Left renal pelvis (tissue), 4 donors: ENCODE measurements at regions not wholly inside any gene's neighbourhood (a gene's known extent, or its start where the extent isn't known, plus 50 kb on each side); places are given as distances from the start of the nearest gene placed in this dataset.
"Not testable (repeated sequence)": the region's sequence is repeated elsewhere in the genome, so short reads cannot be mapped to it uniquely, and the experiment has no call there.

Experiments used
- DNase-seq, 4 donors: peaks; one replicate each; pipeline ENCODE4 v3.0.0-alpha.2; 2013; ENCODE audit warnings: low read depth in 4 of 4, low spot score in 3 of 4

- DNase-seq: no peak
Measured at GRCh38 chr18:1392865-1393734, 488.4 kb downstream of the ADCYAP1 start.

GRCh38 chr18:1393929-1394328 is 489.3 kb downstream of the ADCYAP1 start:
- DNase-seq: no peak

GRCh38 chr18:1394426-1394825 is 489.8 kb downstream of the ADCYAP1 start:
- DNase-seq: no peak

GRCh38 chr18:1394966-1395365 is 490.3 kb downstream of the ADCYAP1 start:
- DNase-seq: no peak

- DNase-seq: no peak
Measured at GRCh38 chr18:1408376-1408775, 503.7 kb downstream of the ADCYAP1 start.

GRCh38 chr18:1412655-1413322 is 508.1 kb downstream of the ADCYAP1 start:
- DNase-seq: no peak

- DNase-seq: no peak
Measured at GRCh38 chr18:1413323-1413675, 508.6 kb downstream of the ADCYAP1 start.

- DNase-seq: no peak
Measured at GRCh38 chr18:1416074-1416473, 511.4 kb downstream of the ADCYAP1 start.

GRCh38 chr18:1421502-1421901 is 516.8 kb downstream of the ADCYAP1 start:
- no peak for DNase-seq

GRCh38 chr18:1422634-1423033 is 518.0 kb downstream of the ADCYAP1 start:
- no peak for DNase-seq

- no peak for DNase-seq
Measured at GRCh38 chr18:1425679-1426078, 521.0 kb downstream of the ADCYAP1 start.

- no peak for DNase-seq
Measured at GRCh38 chr18:1435487-1435886, 530.8 kb downstream of the ADCYAP1 start.

- no peak for DNase-seq
Measured at GRCh38 chr18:1436199-1436598, 531.5 kb downstream of the ADCYAP1 start.

GRCh38 chr18:1438458-1438910 is 533.8 kb downstream of the ADCYAP1 start:
- no peak for DNase-seq

- DNase-seq: no peak
Measured at GRCh38 chr18:1438967-1439366, 534.3 kb downstream of the ADCYAP1 start.

- DNase-seq: not testable (repeated sequence)
Measured at GRCh38 chr18:1444062-1444461, 539.4 kb downstream of the ADCYAP1 start.

GRCh38 chr18:1446765-1447164 is 542.1 kb downstream of the ADCYAP1 start:
- no peak for DNase-seq

GRCh38 chr18:1452821-1453220 is 548.1 kb downstream of the ADCYAP1 start:
- DNase-seq: no peak

- no peak for DNase-seq
Measured at GRCh38 chr18:1455605-1456004, 550.9 kb downstream of the ADCYAP1 start.

GRCh38 chr18:1458547-1458946 is 553.9 kb downstream of the ADCYAP1 start:
- DNase-seq: no peak

- no peak for DNase-seq
Measured at GRCh38 chr18:1463981-1464380, 559.3 kb downstream of the ADCYAP1 start.
